ENCODE measurements at regions not wholly inside any gene's neighbourhood (a gene's known extent, or its start where the extent isn't known, plus 50 kb on each side); places are given as distances from the start of the nearest gene placed in this dataset.

- H4K20me1 ChIP-seq (replicated peaks; ENCODE audit: control insufficient read depth, extremely low read depth, insufficient read depth, low read length) = no peaks in the 10 kb centered on the region
These were observed 52.5 kb upstream of the RBM19 start for GRCh38 chr12:114018669-114019068.

More at GRCh38 chr12:114018669-114019068, 52.5 kb upstream of the RBM19 start:
- no peaks in the 10 kb centered on the region for H3K9me1 ChIP-seq (replicated peaks; ENCODE audit: control insufficient read depth, extremely low read depth, insufficient read depth, low read length)
- H3K4me2 ChIP-seq (ENCODE audit: insufficient read depth, low read length) = no peak overlapping the region
- TF ChIP-seq EZH2 (IDR thresholded peaks at IDR 0.05; ENCODE audit: borderline replicate concordance, low read depth, low read length, severe bottlenecking) = no peak
- no peak for TF ChIP-seq POLR2AphosphoS5 (IDR thresholded peaks at IDR 0.05; ENCODE audit: insufficient read depth, low read depth, low read length)
- no peak for TF ChIP-seq FOS (IDR thresholded peaks at IDR 0.05; ENCODE audit: borderline replicate concordance, insufficient read depth, low read length)
- TF ChIP-seq GATA2 (IDR thresholded peaks at IDR 0.05; ENCODE audit: insufficient read depth, insufficient read length, low read depth, low read length) = no peak
- TF ChIP-seq JUN (IDR thresholded peaks at IDR 0.05; ENCODE audit: borderline replicate concordance, insufficient read depth, insufficient read length, low read depth) = no peak
- no peak for TF ChIP-seq MYC (IDR thresholded peaks at IDR 0.05; ENCODE audit: low read depth, low read length)
- no peak for TF ChIP-seq CTCF (IDR thresholded peaks at IDR 0.05; ENCODE audit: extremely low read depth in 1 of 2, insufficient read depth in 1 of 2, low read depth in 1 of 2, low read length in 2 of 2)
- TF ChIP-seq MAX (IDR thresholded peaks at IDR 0.05; ENCODE audit: insufficient read depth, insufficient read length) = no peak
- TF ChIP-seq POLR2A (IDR thresholded peaks at IDR 0.05; ENCODE audit: low read depth, low read length) = no peak
- no peak overlapping the region for H2AFZ ChIP-seq (ENCODE audit: low read depth, low read length)
- BruUV-seq (replicated peaks) = no TSS peak
- intact Hi-C loops (cut with micrococcal nuclease) (no loop called here), dilution Hi-C loops (cut with MboI; ENCODE audit: extremely low pct_ligation_motif_present, low sequenced_read_pairs) (loop anchor here (25.0 kb wide), 1 partner anchor 469 kb away; no protein-coding TSS in a partner anchor)
- H3K4me3 ChIP-seq (replicated peaks in 1 of 3; ENCODE audit: insufficient read depth in 1 of 3, low read depth in 1 of 3, low read length in 3 of 3) = no peak overlapping the region
- no peak overlapping the region for H3K9ac ChIP-seq (replicated peaks; ENCODE audit: extremely low read depth, insufficient read depth, low read length)
- CTCF ChIA-PET = no interaction called here
- H3K79me2 ChIP-seq (ENCODE audit: control insufficient read depth, insufficient read depth, low read length) = no peaks in the 10 kb centered on the region
- no peak overlapping the region for H3K27ac ChIP-seq (ENCODE audit: insufficient read depth, low read depth, low read length)
- FAIRE-seq = no peak
- no peak for DNase-seq (ENCODE audit: low read depth, low spot score)
- POLR2A ChIA-PET = no interaction called here
- H3K36me3 ChIP-seq (ENCODE audit: control insufficient read depth in 2 of 2, extremely low read depth in 1 of 2, insufficient read depth in 2 of 2, low read length in 2 of 2) = no peaks in the 10 kb centered on the region
- H3K4me1 ChIP-seq (ENCODE audit: control insufficient read depth, extremely low read depth, insufficient read depth, low read length) = no peaks in the 10 kb centered on the region
- H3K9me3 ChIP-seq (replicated peaks; ENCODE audit: control insufficient read depth, insufficient read depth, low read length) = no peaks in the 10 kb centered on the region
- no peaks in the 10 kb centered on the region for H3K27me3 ChIP-seq (ENCODE audit: control insufficient read depth in 2 of 2, insufficient read depth in 2 of 2, low read length in 2 of 2)

Data from endothelial cell of umbilical vein (primary cell).